OCI-LY1 (cell line): ENCODE measurements at regions not wholly inside any gene's neighbourhood (a gene's known extent, or its start where the extent isn't known, plus 50 kb on each side); places are given as distances from the start of the nearest gene placed in this dataset.

Experiments used
- EZH2 ChIP-seq: fragments of 200-600 bp; sonication (generic), shearing (Covaris generic); IDR thresholded peaks from 2 replicates; pipeline ENCODE4 v1.8.0; 2017; ENCODE audit warnings: borderline replicate concordance, mixed run types, mild to moderate bottlenecking, antibody characterized with exemption, low read length, moderate library complexity, mixed read lengths
- TF ChIP-seq, protein P1 (sequence below): fragments of 200-600 bp; sonication (generic), shearing (Covaris generic); IDR thresholded peaks from 2 replicates; pipeline ENCODE4 v1.5.1; 2017; ENCODE audit warnings: mild to moderate bottlenecking, antibody characterized with exemption, low read length, moderate library complexity, mixed read lengths

DNA sequence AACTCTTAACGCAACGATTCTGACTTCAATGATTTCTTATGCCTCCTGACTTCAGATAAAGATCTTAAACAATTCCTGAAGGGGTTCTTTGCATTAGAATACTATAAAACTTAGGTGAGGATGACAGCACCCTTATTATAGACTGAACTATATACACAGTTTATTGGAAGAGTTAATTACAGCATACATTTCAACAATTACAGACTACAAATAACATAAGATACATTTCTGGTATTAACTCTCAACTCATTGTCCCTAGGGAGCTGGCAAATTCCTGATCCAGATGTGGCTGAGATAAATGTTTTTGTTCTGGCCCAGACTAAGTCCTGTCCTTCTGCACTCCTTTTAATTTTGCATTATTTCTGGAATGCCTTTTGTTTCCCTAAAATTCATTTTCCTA lies 155.5 kb upstream of the TMC3 start:
- TF ChIP-seq, protein P1, sequence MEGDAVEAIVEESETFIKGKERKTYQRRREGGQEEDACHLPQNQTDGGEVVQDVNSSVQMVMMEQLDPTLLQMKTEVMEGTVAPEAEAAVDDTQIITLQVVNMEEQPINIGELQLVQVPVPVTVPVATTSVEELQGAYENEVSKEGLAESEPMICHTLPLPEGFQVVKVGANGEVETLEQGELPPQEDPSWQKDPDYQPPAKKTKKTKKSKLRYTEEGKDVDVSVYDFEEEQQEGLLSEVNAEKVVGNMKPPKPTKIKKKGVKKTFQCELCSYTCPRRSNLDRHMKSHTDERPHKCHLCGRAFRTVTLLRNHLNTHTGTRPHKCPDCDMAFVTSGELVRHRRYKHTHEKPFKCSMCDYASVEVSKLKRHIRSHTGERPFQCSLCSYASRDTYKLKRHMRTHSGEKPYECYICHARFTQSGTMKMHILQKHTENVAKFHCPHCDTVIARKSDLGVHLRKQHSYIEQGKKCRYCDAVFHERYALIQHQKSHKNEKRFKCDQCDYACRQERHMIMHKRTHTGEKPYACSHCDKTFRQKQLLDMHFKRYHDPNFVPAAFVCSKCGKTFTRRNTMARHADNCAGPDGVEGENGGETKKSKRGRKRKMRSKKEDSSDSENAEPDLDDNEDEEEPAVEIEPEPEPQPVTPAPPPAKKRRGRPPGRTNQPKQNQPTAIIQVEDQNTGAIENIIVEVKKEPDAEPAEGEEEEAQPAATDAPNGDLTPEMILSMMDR = no peak
- TF ChIP-seq EZH2 = no peak
